A549 (cell line): ENCODE measurements at regions not wholly inside any gene's neighbourhood (a gene's known extent, or its start where the extent isn't known, plus 50 kb on each side); places are given as distances from the start of the nearest gene placed in this dataset.

Source experiments
- ATAC-seq, 2 experiments: fragments of 200-7000 bp in 1 of 2; fragments of >200 bp in 1 of 2; cut with Nextera tagmentation in 1 of 2; cut with Tn5 transposase in 1 of 2; 3 replicates each; pipeline versions ENCODE4 v1.8.0 to v1.9.1; 2018 to 2020; ENCODE audit warnings: mild to moderate bottlenecking in 1 of 2, moderate library complexity in 1 of 2
- CTCF ChIA-PET: fragments of 300-600 bp; sonication (Branson Sonifier 250); formaldehyde crosslinking; extraction: SDS; loops from one replicate; lab custom pipeline; 2021; ENCODE audit warnings: antibody characterized with exemption, inconsistent platforms; lab: Yijun Ruan, JAX
- POLR2A ChIA-PET: fragments of 350-600 bp; formaldehyde crosslinking; extraction: SDS; loops from one replicate; lab custom pipeline; 2021; ENCODE audit warnings: antibody characterized with exemption, inconsistent platforms; lab: Yijun Ruan, JAX
- DNase-seq, 2 experiments: peaks; one replicate each; pipeline versions ENCODE4 v3.0.0 to v3.0.0-alpha.2; 2011 to 2016; ENCODE audit warnings: low read depth in 1 of 2, low spot score in 1 of 2
- FAIRE-seq: peaks from 2 replicates; lab custom pipeline; 2011; peaks lifted over from hg19 to GRCh38; lab: Jason Lieb, UNC
- H3K27ac ChIP-seq, 2 experiments: fragments of >200 bp; sonication (Bioruptor Twin); formaldehyde crosslinking; 3 replicates each; pipeline ENCODE4 v1.5.1; 2016 to 2017
- H3K4me1 ChIP-seq: fragments of >200 bp; sonication (Bioruptor Twin); formaldehyde crosslinking; 3 replicates; pipeline ENCODE4 v1.6.1; 2016
- H3K4me2 ChIP-seq: fragments of >200 bp; sonication (Bioruptor Twin); formaldehyde crosslinking; 3 replicates; pipeline ENCODE4 v1.6.1; 2016
- H3K4me3 ChIP-seq: fragments of >200 bp; sonication (Bioruptor Twin); formaldehyde crosslinking; 3 replicates; pipeline ENCODE4 v1.5.1; 2016
- H3K9me3 ChIP-seq: fragments of >200 bp; sonication (Bioruptor Twin); formaldehyde crosslinking; 3 replicates; pipeline ENCODE4 v1.6.1; 2016
- BHLHE40 ChIP-seq: IDR thresholded peaks from 2 replicates; pipeline ENCODE4 v1.6.1; 2012; ENCODE audit warnings: low read depth, low read length, inconsistent platforms
- CBX2 ChIP-seq: fragments of 200-600 bp; sonication (generic); IDR thresholded peaks from 2 replicates; pipeline ENCODE4 v1.6.1; 2016; ENCODE audit warnings: low read depth, mild to moderate bottlenecking, borderline replicate concordance
- EHF ChIP-seq: fragments of 250-450 bp; sonication (Bioruptor Pico); IDR thresholded peaks from 2 replicates; pipeline ENCODE4 v1.5.0; 2020; ENCODE audit warnings: mild to moderate bottlenecking
- EHMT2 ChIP-seq: fragments of 200-600 bp; sonication (generic); IDR thresholded peaks from 2 replicates; pipeline ENCODE4 v1.6.1; 2016; ENCODE audit warnings: antibody characterized with exemption, low read depth, mild to moderate bottlenecking, moderate library complexity
- FOSB ChIP-seq: fragments of 250-450 bp; sonication (Bioruptor Pico); IDR thresholded peaks from 2 replicates; pipeline ENCODE4 v1.5.0; 2020; ENCODE audit warnings: mild to moderate bottlenecking, moderate library complexity
- GATA3 ChIP-seq: IDR thresholded peaks from 2 replicates; pipeline ENCODE4 v1.6.1; 2012; ENCODE audit warnings: borderline replicate concordance
- HDAC2 ChIP-seq: fragments of 200-600 bp; sonication (generic); IDR thresholded peaks from 2 replicates; pipeline ENCODE4 v1.6.1; 2016
- HOXA7 ChIP-seq: fragments of 250-450 bp; sonication (Bioruptor Pico); IDR thresholded peaks from 2 replicates; pipeline ENCODE4 v1.5.0; 2020; ENCODE audit warnings: mild to moderate bottlenecking, moderate library complexity
- HOXB13 ChIP-seq: fragments of 250-450 bp; sonication (Bioruptor Pico); IDR thresholded peaks from 2 replicates; pipeline ENCODE4 v1.5.0; 2020; ENCODE audit warnings: low read depth, mild to moderate bottlenecking, moderate library complexity
- HOXB5 ChIP-seq: fragments of 250-450 bp; sonication (Bioruptor Pico); IDR thresholded peaks from 2 replicates; pipeline ENCODE4 v1.5.0; 2020; ENCODE audit warnings: mild to moderate bottlenecking, moderate library complexity
- KDM5A ChIP-seq: fragments of 200-600 bp; sonication (generic); IDR thresholded peaks from 2 replicates; pipeline ENCODE4 v1.6.1; 2016; ENCODE audit warnings: antibody characterized with exemption, mild to moderate bottlenecking
- MAZ ChIP-seq: fragments of 150-350 bp; IDR thresholded peaks from 2 replicates; pipeline ENCODE4 v1.6.1; 2014; ENCODE audit warnings: antibody characterized with exemption, low read depth, low read length, borderline replicate concordance
- NR3C1 ChIP-seq: fragments of >200 bp; sonication (Bioruptor Twin); formaldehyde crosslinking; IDR thresholded peaks from 3 replicates; pipeline ENCODE4 v1.6.1; 2017
- PHF8 ChIP-seq: fragments of 200-600 bp; sonication (generic); IDR thresholded peaks from 2 replicates; pipeline ENCODE4 v1.6.1; 2016; ENCODE audit warnings: low read depth, mild to moderate bottlenecking, antibody characterized with exemption, moderate library complexity, borderline replicate concordance
- POLR2A ChIP-seq: IDR thresholded peaks from 2 replicates; pipeline ENCODE4 v1.6.1; 2012; ENCODE audit warnings: mild to moderate bottlenecking, low read length
- POLR2AphosphoS2 ChIP-seq: conservative IDR thresholded peaks from 2 replicates; pipeline ENCODE4 v1.6.1; 2012; ENCODE audit warnings: low read length, improper control_type of control experiment, inconsistent platforms
- RAD21 ChIP-seq, 2 experiments: fragments of >200 bp in 1 of 2; sonication (Bioruptor Twin) in 1 of 2; formaldehyde crosslinking in 1 of 2; IDR thresholded peaks in 1 of 2; conservative IDR thresholded peaks in 1 of 2; 2 replicates in 1 of 2; 3 replicates in 1 of 2; pipeline ENCODE4 v1.6.1; 2012 to 2018; ENCODE audit warnings: inconsistent platforms in 1 of 2
- RARB ChIP-seq: fragments of 250-450 bp; sonication (Bioruptor Pico); IDR thresholded peaks from 2 replicates; pipeline ENCODE4 v1.8.0; 2021; ENCODE audit warnings: mild to moderate bottlenecking, moderate library complexity
- RFX5 ChIP-seq: fragments of 450-650 bp; IDR thresholded peaks from 2 replicates; pipeline ENCODE4 v1.7.1; 2014; ENCODE audit warnings: antibody characterized with exemption, mild to moderate bottlenecking, moderate library complexity
- TFCP2L1 ChIP-seq: fragments of 250-450 bp; sonication (Bioruptor Pico); IDR thresholded peaks from 2 replicates; pipeline ENCODE4 v1.5.0; 2021; ENCODE audit warnings: mild to moderate bottlenecking
- ZC3H11A ChIP-seq: fragments of 450-650 bp; IDR thresholded peaks from 2 replicates; pipeline ENCODE4 v1.6.1; 2014; ENCODE audit warnings: antibody characterized with exemption, mild to moderate bottlenecking
- ZFP36 ChIP-seq: fragments of 450-650 bp; IDR thresholded peaks from 2 replicates; pipeline ENCODE4 v1.6.1; 2014; ENCODE audit warnings: borderline replicate concordance; ENCODE audit not compliant: partially characterized antibody
- WGBS: methylation state at CpG from one replicate; pipeline ENCODE4 v1.1.6; 2017; ENCODE audit errors: missing lambda C conversion rate; 5-methylcytosine and 5-hydroxymethylcytosine counted together
- TF ChIP-seq, protein P1 (sequence below): IDR thresholded peaks from 2 replicates; pipeline ENCODE4 v1.6.1; 2012

DNA sequence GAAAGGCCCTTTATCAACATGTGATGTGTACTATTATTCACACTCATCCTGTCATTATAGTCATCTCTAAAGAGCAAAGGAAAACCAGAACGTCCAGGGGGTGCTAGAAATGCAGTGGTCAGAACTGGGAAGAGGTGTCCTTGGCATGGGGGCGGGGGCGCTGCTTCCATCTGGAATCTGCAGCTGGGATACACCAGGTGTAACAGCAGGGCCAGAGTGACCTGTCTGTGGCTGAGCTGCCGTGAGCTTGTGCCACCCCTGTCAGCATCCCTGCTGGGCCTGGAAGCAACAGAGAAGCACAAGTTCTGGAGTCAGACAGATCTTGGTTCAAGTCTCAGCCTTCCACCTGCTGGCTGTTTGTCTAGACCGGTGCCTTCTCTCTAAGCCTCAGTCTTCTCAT, 263.3 kb upstream of the MVB12B start:
- Histone ChIP-seq H3K4me3 (no peak overlapping the region), H3K9me3 (no peaks in the 10 kb centered on the region), H3K4me2 (no peak overlapping the region), H3K27ac (no peak overlapping the region), H3K4me1 (no peaks in the 10 kb centered on the region)
- no peak for ATAC-seq
- ChIA-PET CTCF (interaction anchor here (1.3 kb wide), 1 partner anchor 428 kb away, joined by 4 read pairs; no protein-coding TSS in a partner anchor), POLR2A (no interaction called here)
- DNase-seq: no peak
- TF ChIP-seq, protein P1, sequence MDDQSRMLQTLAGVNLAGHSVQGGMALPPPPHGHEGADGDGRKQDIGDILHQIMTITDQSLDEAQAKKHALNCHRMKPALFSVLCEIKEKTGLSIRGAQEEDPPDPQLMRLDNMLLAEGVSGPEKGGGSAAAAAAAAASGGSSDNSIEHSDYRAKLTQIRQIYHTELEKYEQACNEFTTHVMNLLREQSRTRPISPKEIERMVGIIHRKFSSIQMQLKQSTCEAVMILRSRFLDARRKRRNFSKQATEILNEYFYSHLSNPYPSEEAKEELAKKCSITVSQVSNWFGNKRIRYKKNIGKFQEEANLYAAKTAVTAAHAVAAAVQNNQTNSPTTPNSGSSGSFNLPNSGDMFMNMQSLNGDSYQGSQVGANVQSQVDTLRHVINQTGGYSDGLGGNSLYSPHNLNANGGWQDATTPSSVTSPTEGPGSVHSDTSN: no peak
- TF ChIP-seq GATA3: no peak
- no peak for TF ChIP-seq RARB (CRISPR knock-in tag)
- no peak for TF ChIP-seq NR3C1
- TF ChIP-seq ZC3H11A: no peak
- no peak for TF ChIP-seq TFCP2L1 (CRISPR knock-in tag)
- TF ChIP-seq HOXB13 (CRISPR knock-in tag): no peak
- no peak for TF ChIP-seq KDM5A
- TF ChIP-seq POLR2AphosphoS2: no peak
- no peak for TF ChIP-seq CBX2
- TF ChIP-seq MAZ: no peak
- TF ChIP-seq POLR2A: no peak
- no peak for TF ChIP-seq FOSB
- TF ChIP-seq RFX5: no peak
- TF ChIP-seq EHMT2: no peak
- 30% methylated on average over 5 of the region's 5 CpGs for WGBS
- no peak for FAIRE-seq

DNA sequence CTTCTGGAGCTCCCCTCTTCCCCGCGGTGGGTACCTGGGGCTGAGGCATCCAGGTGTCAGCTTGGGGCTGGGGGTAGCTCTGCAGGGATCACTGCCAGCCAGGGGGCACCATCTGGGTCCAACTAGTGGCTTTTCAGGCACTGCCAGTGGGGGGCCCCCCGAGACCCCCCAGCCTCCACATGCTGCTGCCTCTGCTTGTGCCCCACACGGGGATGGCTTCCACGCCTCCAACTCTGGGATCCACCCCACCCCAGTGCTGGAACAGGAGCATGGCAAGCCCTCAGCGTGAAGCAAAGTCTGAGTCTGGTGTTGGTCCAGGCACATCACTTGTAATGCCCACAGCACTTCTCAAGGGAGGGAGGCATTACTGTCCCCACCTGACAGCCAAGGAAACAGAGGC, 260.5 kb upstream of the MVB12B start:
- Histone ChIP-seq H3K4me3 (no peak overlapping the region), H3K27ac (no peak overlapping the region), H3K4me1 (no peaks in the 10 kb centered on the region), H3K4me2 (no peak overlapping the region), H3K9me3 (no peaks in the 10 kb centered on the region)
- no peak for FAIRE-seq
- 26% methylated on average over 4 of the region's 6 CpGs for WGBS
- DNase-seq: no peak
- no peak for TF ChIP-seq TFCP2L1 (CRISPR knock-in tag)
- no peak for TF ChIP-seq POLR2AphosphoS2
- TF ChIP-seq BHLHE40: no peak
- no peak for TF ChIP-seq HDAC2
- no peak for TF ChIP-seq PHF8
- TF ChIP-seq EHF (CRISPR knock-in tag): no peak
- TF ChIP-seq HOXA7 (CRISPR knock-in tag): no peak
- TF ChIP-seq POLR2A: no peak
- TF ChIP-seq CBX2: no peak
- TF ChIP-seq HOXB5 (CRISPR knock-in tag): no peak
- TF ChIP-seq RARB (CRISPR knock-in tag): no peak
- no peak for TF ChIP-seq GATA3
- CTCF ChIA-PET: interaction anchor here (0.8 to 1.1 kb wide), 2 partner anchors 11 to 14 kb away, joined by 3 read pairs; no protein-coding TSS in a partner anchor
- POLR2A ChIA-PET: no interaction called here
- ATAC-seq: peak; percentile 9 to 33; a peak in 3 of 6 replicates

DNA sequence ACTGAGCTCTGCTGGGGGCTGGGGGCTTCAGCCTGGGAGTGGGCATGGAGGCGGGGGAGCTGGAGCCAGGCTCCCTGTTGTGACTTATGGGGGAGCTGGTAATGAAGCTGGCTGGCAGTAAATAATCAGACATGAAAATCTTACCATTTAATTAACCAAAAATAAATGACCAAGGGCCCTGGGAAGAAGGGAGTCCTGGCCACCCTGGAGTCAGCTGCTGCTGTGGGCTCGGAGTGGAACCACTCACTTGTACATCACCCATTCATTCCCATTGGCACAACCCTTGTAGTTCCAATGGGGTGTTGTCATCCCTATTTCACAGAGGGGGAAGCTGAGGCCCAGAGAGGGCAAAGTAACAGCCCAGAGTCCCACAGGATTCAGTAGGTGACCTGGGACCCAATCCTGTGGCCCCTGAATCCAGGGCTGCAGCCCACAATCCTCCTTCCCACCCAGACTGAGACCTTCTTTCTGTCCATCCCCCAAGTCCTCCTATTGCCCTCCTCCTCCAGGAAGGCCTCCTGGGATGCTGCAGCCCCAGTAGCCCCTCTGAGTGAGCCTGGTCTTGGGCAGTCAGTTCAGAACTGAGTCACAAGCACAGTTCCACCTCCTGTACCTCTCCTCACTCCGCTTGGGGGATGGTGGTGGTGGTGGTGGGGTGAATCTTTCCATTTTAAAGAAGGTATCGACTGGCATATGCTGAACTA, 259.4 kb upstream of the MVB12B start:
- peak; percentile 82 for TF ChIP-seq ZFP36
- no peak for TF ChIP-seq RAD21 (conservative IDR thresholded peaks at IDR 0.05 in 1 of 2, IDR thresholded peaks at IDR 0.05 in 1 of 2)
- POLR2A ChIA-PET: no interaction called here

More for the DNA sequence above, 259.4 kb upstream of the MVB12B start:
- no peaks in the 10 kb centered on the region for H3K4me1 ChIP-seq
- FAIRE-seq (no peak), DNase-seq (no peak), ATAC-seq (peak in 1 of 2 experiments; percentile 16; a peak in 2 of 6 replicates)
- H3K9me3 ChIP-seq: no peaks in the 10 kb centered on the region
- H3K27ac ChIP-seq: no peak overlapping the region
- no peak overlapping the region for H3K4me2 ChIP-seq
- 10% methylated on average over 4 of the region's 4 CpGs for WGBS
- no peak overlapping the region for H3K4me3 ChIP-seq
- CTCF ChIA-PET: interaction anchor here (0.8 to 1.1 kb wide), 2 partner anchors 12 to 15 kb away, joined by 3 read pairs; no protein-coding TSS in a partner anchor
